ENCODE measurements at regions not wholly inside any gene's neighbourhood (a gene's known extent, or its start where the extent isn't known, plus 50 kb on each side); places are given as distances from the start of the nearest gene placed in this dataset.

DNA sequence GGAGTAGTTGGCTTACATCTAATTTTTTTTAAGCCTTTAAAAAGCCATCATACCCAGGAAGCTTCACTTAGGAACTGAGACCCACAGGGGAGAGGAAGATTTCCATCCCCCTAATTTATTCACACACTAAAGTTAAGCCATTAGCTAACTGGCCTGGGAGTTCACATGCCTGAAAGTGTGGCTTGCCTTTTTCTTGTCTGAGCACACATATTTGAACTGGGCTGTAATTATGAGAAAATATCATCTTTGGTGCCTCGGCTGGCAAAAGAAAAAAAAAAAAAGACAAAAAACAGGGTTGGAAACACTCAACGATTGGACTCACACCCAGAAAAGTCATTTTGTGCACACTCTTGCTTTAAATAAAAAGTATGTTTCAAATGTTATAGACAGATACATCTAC, 847.3 kb downstream of the MAT2B start:
- Mint-ChIP-seq H3K4me3 (no peak overlapping the region), H3K4me1 (ENCODE audit: low read depth) (no peaks in the 10 kb centered on the region), H3K27me3 (ENCODE audit: low read depth) (no peaks in the 10 kb centered on the region), H3K27ac (no peak overlapping the region), H3K36me3 (ENCODE audit: low read depth) (no peaks in the 10 kb centered on the region), H3K9me3 (peaks cover 6% of the 10 kb centered on the region)
- DNase-seq (ENCODE audit: low spot score): no peak

DNA sequence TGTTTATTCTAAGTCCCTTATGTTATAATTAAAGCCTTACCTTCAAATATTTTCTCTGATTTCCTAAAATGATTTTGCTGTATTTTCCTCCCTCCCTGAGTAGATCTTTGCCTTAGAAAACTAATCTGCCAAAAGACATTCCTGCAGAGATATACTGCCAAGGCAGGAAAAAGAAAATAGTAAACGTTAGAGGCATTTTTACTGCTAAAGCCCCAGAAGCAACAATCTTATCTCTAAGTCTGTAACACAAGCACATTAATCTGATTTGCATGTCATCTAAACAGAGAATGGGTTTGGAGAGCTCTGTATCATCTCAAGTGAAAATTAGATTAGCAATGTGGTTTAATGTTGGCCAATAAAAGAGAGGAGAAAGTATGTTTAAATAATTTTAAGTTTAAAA, 847.7 kb downstream of the MAT2B start:
- peaks cover 6% of the 10 kb centered on the region for H3K9me3 Mint-ChIP-seq
- H3K27ac Mint-ChIP-seq: no peak overlapping the region
- DNase-seq (ENCODE audit: low spot score): no peak
- H3K4me1 Mint-ChIP-seq (ENCODE audit: low read depth): no peaks in the 10 kb centered on the region
- H3K27me3 Mint-ChIP-seq (ENCODE audit: low read depth): no peaks in the 10 kb centered on the region
- H3K4me3 Mint-ChIP-seq: no peak overlapping the region
- H3K36me3 Mint-ChIP-seq (ENCODE audit: low read depth): no peaks in the 10 kb centered on the region

DNA sequence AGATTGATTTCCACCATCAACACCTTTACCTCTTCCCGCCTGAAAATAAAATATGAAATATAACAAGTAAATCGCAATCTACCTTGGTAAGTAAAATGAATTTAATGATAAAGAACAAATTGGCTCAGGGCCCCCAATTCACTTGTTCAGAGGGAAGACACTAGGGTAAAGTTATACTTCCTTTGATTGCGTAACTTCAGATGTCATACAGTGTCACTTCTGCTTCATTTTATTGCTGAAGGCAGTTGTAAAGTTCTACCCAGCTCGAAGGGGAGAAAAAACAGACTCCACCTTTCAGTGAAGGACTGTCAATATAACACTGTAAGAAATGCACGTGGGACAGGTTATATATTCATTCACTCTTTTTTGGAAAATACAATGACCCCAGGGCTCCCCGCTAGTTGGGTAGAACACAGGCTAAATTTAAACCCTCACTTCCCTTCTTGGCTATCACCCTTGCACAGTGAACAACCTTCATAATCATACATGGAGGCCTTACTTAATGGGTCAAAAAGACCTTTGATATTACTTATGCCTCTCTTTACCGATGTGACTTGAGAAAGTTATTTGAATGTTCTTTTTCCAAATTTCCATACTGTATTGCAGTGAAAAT, 848.8 kb downstream of the MAT2B start:
- Mint-ChIP-seq H3K27me3 (ENCODE audit: low read depth) (no peaks in the 10 kb centered on the region), H3K36me3 (ENCODE audit: low read depth) (no peaks in the 10 kb centered on the region), H3K4me3 (no peak overlapping the region), H3K4me1 (ENCODE audit: low read depth) (no peaks in the 10 kb centered on the region), H3K9me3 (peaks cover 6% of the 10 kb centered on the region), H3K27ac (no peak overlapping the region)
- no peak for DNase-seq (ENCODE audit: low spot score)

DNA sequence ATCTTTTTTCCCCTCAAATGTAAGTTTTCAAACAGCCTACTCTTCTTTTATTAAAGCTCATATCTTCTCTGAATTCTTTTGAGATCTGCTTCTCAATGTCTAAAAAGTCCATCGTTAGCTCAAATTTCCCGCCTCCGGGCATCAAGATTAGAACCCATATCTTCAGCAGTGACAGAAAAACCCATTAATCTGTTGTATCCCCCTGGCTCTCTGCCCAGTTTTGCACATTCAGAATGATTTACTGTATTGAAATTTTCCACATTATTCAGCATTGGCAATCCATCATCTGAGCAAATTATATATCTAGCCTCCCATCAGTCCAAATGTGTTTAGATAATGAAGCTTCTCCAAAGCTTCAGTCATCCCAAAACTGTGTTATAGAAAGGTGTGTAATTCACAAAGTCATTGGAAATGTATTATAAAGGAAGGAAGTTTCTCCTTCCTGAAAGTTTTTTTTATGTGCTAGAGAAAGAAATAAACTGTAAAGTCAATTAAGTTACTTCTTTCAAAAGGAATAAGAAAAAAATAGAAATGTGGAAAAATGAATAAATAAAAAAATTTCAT, 849.9 kb downstream of the MAT2B start:
- DNase-seq (ENCODE audit: low spot score): no peak
- H3K27ac Mint-ChIP-seq: no peak overlapping the region
- no peaks in the 10 kb centered on the region for H3K27me3 Mint-ChIP-seq (ENCODE audit: low read depth)

DNA sequence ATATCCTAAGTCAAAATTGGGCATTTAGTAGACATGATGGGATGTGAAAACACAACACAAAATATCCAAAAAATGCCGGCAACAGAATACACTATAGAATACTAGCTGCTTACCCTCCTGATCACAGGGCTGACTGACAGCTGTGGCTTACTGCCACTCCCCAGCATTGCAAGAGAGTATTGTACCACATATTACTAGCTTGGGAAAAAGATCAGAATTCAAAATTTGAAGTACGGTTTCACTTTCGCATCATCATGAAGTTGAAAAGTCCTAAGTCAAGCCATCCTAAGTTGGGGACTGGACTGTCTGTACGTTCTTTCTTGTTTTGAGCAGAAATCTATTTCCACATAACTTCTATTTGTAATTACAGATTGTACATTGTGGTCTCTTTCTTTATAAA, 851.4 kb downstream of the MAT2B start:
- Mint-ChIP-seq H3K9me3 (peaks cover 6% of the 10 kb centered on the region), H3K4me1 (ENCODE audit: low read depth) (no peaks in the 10 kb centered on the region), H3K27ac (no peak overlapping the region), H3K36me3 (ENCODE audit: low read depth) (no peaks in the 10 kb centered on the region), H3K4me3 (no peak overlapping the region), H3K27me3 (ENCODE audit: low read depth) (no peaks in the 10 kb centered on the region)
- DNase-seq (ENCODE audit: low spot score): no peak

More for the DNA sequence above, 849.9 kb downstream of the MAT2B start:
- Mint-ChIP-seq H3K9me3 (peaks cover 6% of the 10 kb centered on the region), H3K4me3 (no peak overlapping the region), H3K4me1 (ENCODE audit: low read depth) (no peaks in the 10 kb centered on the region), H3K36me3 (ENCODE audit: low read depth) (no peaks in the 10 kb centered on the region)

DNA sequence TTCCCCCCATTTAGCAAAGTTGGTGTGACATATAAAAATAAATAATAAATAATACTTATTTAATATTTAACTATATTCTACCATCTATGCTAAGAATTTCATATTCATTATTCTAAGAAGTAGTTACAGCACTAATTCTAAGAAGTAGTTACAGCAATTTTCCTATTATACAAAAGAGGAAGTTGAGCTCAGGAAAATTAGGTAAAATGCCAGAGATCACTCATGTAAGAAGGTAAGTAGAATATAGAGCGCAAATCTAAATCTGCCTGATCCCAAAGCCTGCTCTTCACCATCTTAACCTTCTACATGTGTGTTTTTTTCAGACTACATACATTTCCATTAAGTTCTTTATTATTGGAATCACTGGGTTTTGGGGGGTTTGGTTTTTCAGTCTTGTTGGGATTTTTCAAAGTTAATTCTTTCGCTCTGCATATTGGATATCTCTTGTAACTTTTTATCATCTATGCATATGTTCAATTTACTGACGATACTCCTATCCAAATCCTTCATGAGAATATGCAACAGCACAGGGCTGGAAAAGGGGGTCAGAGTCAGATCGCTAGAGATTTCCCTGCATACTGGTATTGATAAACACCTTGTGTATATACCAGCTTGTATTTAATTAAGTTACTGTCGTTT, 852.1 kb downstream of the MAT2B start:
- H3K4me3 Mint-ChIP-seq: no peak overlapping the region
- H3K27me3 Mint-ChIP-seq (ENCODE audit: low read depth): no peaks in the 10 kb centered on the region
- H3K36me3 Mint-ChIP-seq (ENCODE audit: low read depth): no peaks in the 10 kb centered on the region
- peaks cover 6% of the 10 kb centered on the region for H3K9me3 Mint-ChIP-seq
- H3K4me1 Mint-ChIP-seq (ENCODE audit: low read depth): no peaks in the 10 kb centered on the region
- DNase-seq (ENCODE audit: low spot score): no peak
- H3K27ac Mint-ChIP-seq: no peak overlapping the region

DNA sequence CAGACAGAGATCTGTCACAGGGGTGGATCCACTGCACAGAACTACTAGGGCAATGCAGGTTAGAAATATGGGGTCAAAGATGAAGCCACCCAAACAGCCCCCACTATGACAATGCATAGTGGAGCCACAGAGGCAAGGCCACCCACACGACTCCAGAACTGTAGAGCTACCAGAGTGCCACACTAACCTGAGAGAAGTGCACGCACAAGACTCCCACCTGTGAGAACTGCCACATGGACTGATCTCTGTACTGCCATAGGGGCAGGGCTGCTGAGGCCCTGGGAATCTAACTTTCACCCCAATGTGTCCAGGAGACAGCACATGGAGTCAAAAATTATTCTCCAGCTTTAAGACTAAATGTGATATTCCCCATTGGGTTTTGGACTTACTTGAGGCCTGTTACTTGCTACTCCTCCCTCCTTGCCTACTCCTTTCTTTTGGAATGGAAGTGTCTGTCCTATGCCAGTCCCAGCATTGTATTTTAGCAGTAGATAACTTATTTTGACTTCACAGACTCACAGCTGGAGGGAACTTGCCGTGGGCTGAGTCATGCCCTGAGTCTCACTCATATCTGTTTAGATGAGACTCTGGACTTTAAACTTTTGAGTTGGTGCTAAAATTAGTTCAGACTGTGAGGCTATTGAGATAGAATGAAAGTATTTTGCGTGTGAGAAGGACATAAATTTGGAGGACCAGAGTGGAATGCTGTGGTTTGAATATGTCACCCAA, 853.3 kb downstream of the MAT2B start:
- H3K9me3 Mint-ChIP-seq: peaks cover 6% of the 10 kb centered on the region
- H3K27me3 Mint-ChIP-seq (ENCODE audit: low read depth): no peaks in the 10 kb centered on the region
- no peak overlapping the region for H3K4me3 Mint-ChIP-seq
- no peaks in the 10 kb centered on the region for H3K36me3 Mint-ChIP-seq (ENCODE audit: low read depth)
- no peak for DNase-seq (ENCODE audit: low spot score)
- no peak overlapping the region for H3K27ac Mint-ChIP-seq
- no peaks in the 10 kb centered on the region for H3K4me1 Mint-ChIP-seq (ENCODE audit: low read depth)

DNA sequence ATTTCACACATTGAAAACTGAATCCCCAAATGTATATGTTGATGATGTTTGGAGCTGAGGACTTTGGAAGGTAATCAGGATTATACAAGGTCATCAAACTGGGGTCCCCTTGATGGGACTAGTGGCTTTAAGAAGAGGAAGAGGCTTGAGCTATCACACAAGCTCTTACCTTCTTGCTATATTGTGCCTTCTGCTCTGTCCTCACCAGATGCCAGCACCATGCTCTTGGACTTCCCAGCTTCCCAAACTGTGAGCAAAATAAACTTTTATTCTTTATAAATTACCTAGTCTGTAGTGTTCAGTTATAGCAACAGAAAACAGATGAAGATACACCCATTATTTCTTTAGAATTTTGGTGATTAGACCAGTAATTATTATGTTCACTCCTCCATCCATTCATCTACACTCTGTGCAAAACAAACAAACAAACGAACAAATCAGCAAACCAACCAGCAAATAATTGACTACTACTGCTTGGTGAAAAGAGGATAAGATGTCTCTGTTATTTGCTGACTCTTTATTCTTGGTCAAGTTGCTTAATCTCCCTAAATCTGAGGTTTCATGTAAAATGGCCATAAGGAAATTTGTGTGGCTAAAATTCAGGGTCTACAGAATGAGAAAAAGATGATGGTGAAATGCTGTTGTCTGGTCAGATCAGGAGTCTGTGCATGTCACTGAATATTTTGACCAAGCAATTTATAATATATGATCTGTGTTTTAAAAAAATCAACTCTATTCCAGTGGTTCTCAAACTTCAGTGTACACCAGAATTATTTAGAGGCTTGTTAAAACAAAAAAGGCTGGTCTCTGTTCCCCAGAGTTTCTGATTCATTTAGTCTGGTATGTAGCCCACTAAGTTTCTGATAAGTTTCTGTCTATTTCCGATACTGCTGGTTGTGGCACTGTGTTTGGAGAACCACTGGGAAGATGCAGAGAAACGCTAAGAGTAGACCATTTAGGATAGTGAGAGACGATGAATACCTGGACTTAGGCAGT, 854.1 kb downstream of the MAT2B start:
- Mint-ChIP-seq H3K27me3 (ENCODE audit: low read depth) (no peaks in the 10 kb centered on the region), H3K27ac (no peak overlapping the region), H3K4me3 (no peak overlapping the region), H3K36me3 (ENCODE audit: low read depth) (no peaks in the 10 kb centered on the region), H3K4me1 (ENCODE audit: low read depth) (no peaks in the 10 kb centered on the region), H3K9me3 (peaks cover 6% of the 10 kb centered on the region)
- DNase-seq (ENCODE audit: low spot score): no peak

DNA sequence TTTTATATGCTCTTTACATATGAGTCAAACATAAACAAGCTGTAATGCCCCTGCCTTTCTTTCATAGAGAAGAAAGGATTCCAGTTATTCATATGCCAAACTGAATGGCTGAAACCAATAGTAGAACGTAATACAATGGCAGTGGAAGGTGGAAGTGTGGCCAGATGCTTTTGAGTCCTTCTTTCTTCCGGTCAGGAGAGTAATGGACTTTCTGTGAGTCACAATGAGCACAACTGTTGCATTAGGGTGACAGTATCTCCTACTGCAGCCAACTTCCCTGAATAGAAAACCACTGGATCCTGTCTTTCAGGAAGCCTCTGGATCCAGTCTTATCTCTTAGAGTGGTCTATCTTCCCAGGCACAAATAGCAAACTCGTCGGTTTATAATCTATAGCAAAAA, 855.2 kb downstream of the MAT2B start:
- DNase-seq (ENCODE audit: low spot score): no peak
- no peaks in the 10 kb centered on the region for H3K36me3 Mint-ChIP-seq (ENCODE audit: low read depth)
- no peaks in the 10 kb centered on the region for H3K27me3 Mint-ChIP-seq (ENCODE audit: low read depth)
- no peak overlapping the region for H3K27ac Mint-ChIP-seq
- H3K4me3 Mint-ChIP-seq: no peak overlapping the region
- H3K4me1 Mint-ChIP-seq (ENCODE audit: low read depth): no peaks in the 10 kb centered on the region
- H3K9me3 Mint-ChIP-seq: peaks cover 6% of the 10 kb centered on the region

DNA sequence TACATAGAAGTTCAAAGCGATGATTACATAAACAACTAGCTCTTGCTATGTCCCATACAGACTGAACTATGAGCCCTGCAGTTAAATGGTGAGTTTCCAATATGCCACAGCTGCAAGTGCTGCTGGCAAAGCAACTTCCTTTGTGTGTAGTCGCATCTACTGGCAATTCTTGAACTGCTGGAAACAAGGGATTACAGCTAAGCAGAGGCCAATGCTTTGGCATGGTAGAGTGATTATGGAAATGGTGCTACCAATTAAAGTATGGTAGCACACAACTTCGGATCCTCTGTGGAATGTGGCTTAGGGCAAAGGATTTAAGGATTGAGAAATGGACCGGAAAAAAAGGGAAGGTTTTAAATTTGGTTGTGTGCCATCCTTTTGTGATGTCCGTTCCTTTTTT, 856.6 kb downstream of the MAT2B start:
- H3K4me3 Mint-ChIP-seq: no peak overlapping the region
- no peaks in the 10 kb centered on the region for H3K4me1 Mint-ChIP-seq (ENCODE audit: low read depth)
- no peaks in the 10 kb centered on the region for H3K36me3 Mint-ChIP-seq (ENCODE audit: low read depth)
- no peak overlapping the region for H3K27ac Mint-ChIP-seq
- no peak for DNase-seq (ENCODE audit: low spot score)
- no peaks in the 10 kb centered on the region for H3K27me3 Mint-ChIP-seq (ENCODE audit: low read depth)
- H3K9me3 Mint-ChIP-seq: peaks cover 4% of the 10 kb centered on the region

DNA sequence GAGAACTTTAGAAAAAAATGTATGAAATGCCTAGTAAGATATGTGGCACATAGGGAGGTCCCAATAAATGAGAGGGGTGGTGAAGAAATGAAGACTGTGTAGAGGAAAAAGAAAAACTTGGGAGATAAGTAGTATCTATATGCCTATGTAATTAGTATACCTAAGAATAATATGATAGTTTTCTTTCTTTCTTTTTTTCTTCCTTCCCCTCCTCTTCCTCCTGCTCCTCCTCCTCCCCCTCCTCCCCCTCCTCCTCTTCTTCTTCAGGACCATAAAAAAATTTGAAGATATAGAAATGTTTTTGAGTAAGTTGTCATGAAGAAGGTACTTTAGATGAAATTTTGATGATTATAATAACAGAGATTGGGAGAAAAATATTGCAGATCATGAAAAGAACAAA, 857.4 kb downstream of the MAT2B start:
- Mint-ChIP-seq H3K27me3 (ENCODE audit: low read depth) (no peaks in the 10 kb centered on the region), H3K36me3 (ENCODE audit: low read depth) (no peaks in the 10 kb centered on the region), H3K9me3 (peaks cover 4% of the 10 kb centered on the region), H3K4me1 (ENCODE audit: low read depth) (no peaks in the 10 kb centered on the region), H3K4me3 (no peak overlapping the region), H3K27ac (no peak overlapping the region)
- DNase-seq (ENCODE audit: low spot score): no peak

DNA sequence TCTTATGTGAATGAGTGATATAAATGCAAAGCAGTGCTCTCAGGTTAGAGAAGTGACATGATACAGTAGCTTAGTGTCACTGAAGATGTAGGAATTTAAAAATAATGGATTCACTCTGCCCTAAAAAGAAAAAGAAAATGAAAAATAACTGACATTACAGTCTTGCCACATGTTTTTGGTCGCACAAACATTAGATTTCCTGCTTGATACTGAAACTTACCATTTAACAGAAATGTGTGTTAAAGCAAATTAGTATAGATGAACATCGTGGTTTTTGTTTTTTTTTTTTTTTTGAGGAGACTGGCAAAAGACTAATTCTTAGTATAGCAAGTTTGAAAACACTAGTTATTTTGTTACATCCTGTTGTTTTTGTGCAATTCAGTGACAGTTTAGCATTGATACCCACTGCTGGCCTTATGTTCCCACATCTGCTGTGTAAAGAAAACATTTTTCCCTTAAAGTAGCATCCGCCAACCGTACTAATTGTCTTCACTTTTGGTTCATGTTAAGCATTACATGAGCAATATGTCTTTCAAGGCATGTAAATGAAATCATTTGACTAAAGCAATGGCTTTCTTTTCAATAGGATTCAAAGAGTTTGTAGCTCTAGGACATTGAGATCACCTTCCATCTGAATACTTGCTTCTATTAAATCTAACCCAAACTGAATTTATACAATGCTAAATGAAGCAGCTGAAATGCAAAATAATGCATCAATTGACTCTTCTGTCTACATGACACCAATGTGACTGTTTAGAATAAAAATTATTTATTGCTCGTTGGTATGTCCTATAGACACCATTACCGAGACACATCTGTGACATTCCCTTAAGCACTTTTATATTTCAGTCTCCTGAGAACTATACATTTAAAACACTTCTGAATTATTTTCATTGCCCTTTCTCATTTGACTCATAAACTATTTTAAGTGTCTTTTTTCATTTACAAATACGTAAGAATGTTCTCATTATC, 859.1 kb downstream of the MAT2B start:
- no peaks in the 10 kb centered on the region for H3K27me3 Mint-ChIP-seq (ENCODE audit: low read depth)
- no peaks in the 10 kb centered on the region for H3K36me3 Mint-ChIP-seq (ENCODE audit: low read depth)
- H3K4me3 Mint-ChIP-seq: no peak overlapping the region
- H3K4me1 Mint-ChIP-seq (ENCODE audit: low read depth): no peaks in the 10 kb centered on the region
- H3K27ac Mint-ChIP-seq: no peak overlapping the region
- no peak for DNase-seq (ENCODE audit: low spot score)
- peaks cover 4% of the 10 kb centered on the region for H3K9me3 Mint-ChIP-seq

DNA sequence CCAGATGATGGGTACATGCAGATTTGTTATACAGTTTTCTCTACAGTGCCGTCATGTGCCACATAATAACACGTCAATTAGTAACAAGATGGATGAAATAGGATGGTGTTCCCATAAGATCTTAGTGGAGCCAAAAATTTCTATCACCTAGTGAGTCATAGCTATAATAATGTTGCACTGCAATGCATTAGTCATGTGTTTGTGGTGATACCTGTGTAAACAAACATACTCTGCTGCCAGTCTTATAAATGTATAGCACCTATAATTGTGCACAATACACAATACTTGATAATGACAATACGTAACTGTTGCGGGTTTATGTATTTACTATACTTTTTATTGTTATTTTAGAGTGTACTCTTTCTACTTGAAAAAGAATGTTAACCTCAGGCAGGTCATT, 865.4 kb downstream of the MAT2B start:
- Mint-ChIP-seq H3K4me1 (ENCODE audit: low read depth) (no peaks in the 10 kb centered on the region), H3K36me3 (ENCODE audit: low read depth) (no peaks in the 10 kb centered on the region)
- DNase-seq (ENCODE audit: low spot score): no peak

More for the DNA sequence above, 865.4 kb downstream of the MAT2B start:
- Mint-ChIP-seq H3K27me3 (ENCODE audit: low read depth) (no peaks in the 10 kb centered on the region), H3K4me3 (no peak overlapping the region), H3K9me3 (peaks cover 4% of the 10 kb centered on the region), H3K27ac (no peak overlapping the region)
